ENCODE measurements at regions not wholly inside any gene's neighbourhood (a gene's known extent, or its start where the extent isn't known, plus 50 kb on each side); places are given as distances from the start of the nearest gene placed in this dataset.
"Not testable (repeated sequence)": the region's sequence is repeated elsewhere in the genome, so short reads cannot be mapped to it uniquely, and the experiment has no call there.

GRCh38 chr5:1982561-1982960, 99.8 kb upstream of the IRX4 start:
- H3K4me1 ChIP-seq (ENCODE audit: control insufficient read depth in 1 of 2, insufficient read depth in 2 of 2, low read length in 2 of 2); H3K27ac ChIP-seq (ENCODE audit: low read depth, low read length); intact Hi-C loops (cut with micrococcal nuclease); POLR2A ChIA-PET; RAD21 ChIA-PET (ENCODE audit: low non-redundant PET in 1 of 2, low total read pairs in 2 of 2, uncharacterized antibody in 2 of 2, unreplicated experiment in 2 of 2); H3K4me3 ChIP-seq (replicated peaks in 1 of 2; ENCODE audit: low read depth in 1 of 2, low read length in 2 of 2); DNase-seq (ENCODE audit: low read depth, low spot score); H3K36me3 ChIP-seq (ENCODE audit: control insufficient read depth in 1 of 2, insufficient read depth in 2 of 2, low read length in 2 of 2); H3K4me2 ChIP-seq (ENCODE audit: low read length); CTCF ChIA-PET; ATAC-seq; H3K79me2 ChIP-seq (ENCODE audit: insufficient read depth, low read length); H2AFZ ChIP-seq (ENCODE audit: low read depth, low read length, poor library complexity, severe bottlenecking); H3K9me3 ChIP-seq (ENCODE audit: control insufficient read depth in 1 of 2, insufficient read depth in 1 of 2, low read depth in 1 of 2, low read length in 2 of 2); BruUV-seq (replicated peaks); H4K20me1 ChIP-seq (ENCODE audit: insufficient read depth); H3K9me2 ChIP-seq (ENCODE audit: insufficient read depth); H3K9ac ChIP-seq (ENCODE audit: low read length): not testable (repeated sequence)
- peaks cover 52% of the 10 kb centered on the region for H3K27me3 ChIP-seq (ENCODE audit: insufficient read depth, low read length)

GRCh38 chr5:1975898-1976765, 93.4 kb upstream of the IRX4 start:
- H3K79me2 ChIP-seq (ENCODE audit: insufficient read depth, low read length) = no peaks in the 10 kb centered on the region
- no peak overlapping the region for H3K27ac ChIP-seq (ENCODE audit: low read depth, low read length)
- POLR2A ChIA-PET = no interaction called here
- ATAC-seq = peak; percentile 38; the same call in 1 of the 2 replicates
- no peak overlapping the region for H3K9ac ChIP-seq (ENCODE audit: low read length)
- no TSS peak for BruUV-seq (replicated peaks)
- H3K9me2 ChIP-seq (ENCODE audit: insufficient read depth) = no peaks in the 10 kb centered on the region
- no peaks in the 10 kb centered on the region for H3K9me3 ChIP-seq (ENCODE audit: control insufficient read depth in 1 of 2, insufficient read depth in 1 of 2, low read depth in 1 of 2, low read length in 2 of 2)
- intact Hi-C loops (cut with micrococcal nuclease) = no loop called here
- no peak overlapping the region for H3K4me3 ChIP-seq (replicated peaks in 1 of 2; ENCODE audit: low read depth in 1 of 2, low read length in 2 of 2)
- H2AFZ ChIP-seq (ENCODE audit: low read depth, low read length, poor library complexity, severe bottlenecking) = no peak overlapping the region
- 0 out of 2 replicates have a peak, but pooled peaks have one; percentile 26 for TF ChIP-seq RAD21 (IDR thresholded peaks at IDR 0.05; ENCODE audit: low read depth)
- no peak for TF ChIP-seq CEBPB (IDR thresholded peaks at IDR 0.05; ENCODE audit: low read depth)
- TF ChIP-seq ELF1 (IDR thresholded peaks at IDR 0.05; ENCODE audit: borderline replicate concordance, low read depth) = no peak
- peak in 2 of 3 experiments; percentile 20 to 29; a peak in 1 of 6 replicates for TF ChIP-seq CTCF (IDR thresholded peaks at IDR 0.05 in 2 of 3, conservative IDR thresholded peaks at IDR 0.05 in 1 of 3; ENCODE audit: borderline replicate concordance in 1 of 3, insufficient read depth in 1 of 3, low read depth in 2 of 3, low read length in 2 of 3)
- TF ChIP-seq EGR1 (IDR thresholded peaks at IDR 0.05; ENCODE audit: low read depth) = no peak
- no peak for TF ChIP-seq ZNF274 (IDR thresholded peaks at IDR 0.05; ENCODE audit: low read depth, low read length)
- TF ChIP-seq ZBTB33 (IDR thresholded peaks at IDR 0.05; ENCODE audit: extremely low read depth, insufficient replicate concordance, low read length) = no peak
- TF ChIP-seq SP1 (IDR thresholded peaks at IDR 0.05; ENCODE audit: low read depth) = no peak
- TF ChIP-seq ZFX (IDR thresholded peaks at IDR 0.05) = no peak
- no peak for TF ChIP-seq REST (IDR thresholded peaks at IDR 0.05; ENCODE audit: low read depth)
- no peak for TF ChIP-seq EZH2 (IDR thresholded peaks at IDR 0.05)
- CTCF ChIA-PET = no interaction called here
- no peak overlapping the region for H3K4me2 ChIP-seq (ENCODE audit: low read length)
- H3K4me1 ChIP-seq (ENCODE audit: control insufficient read depth in 1 of 2, insufficient read depth in 2 of 2, low read length in 2 of 2) = peaks cover 0 to 15% of the 10 kb centered on the region in 2 experiments; a peak in 1 of 4 replicates
- DNase-seq (ENCODE audit: low read depth, low spot score) = peak; percentile 4
- H3K27me3 ChIP-seq (ENCODE audit: insufficient read depth, low read length) = peaks cover 67% of the 10 kb centered on the region
- no peaks in the 10 kb centered on the region for H4K20me1 ChIP-seq (ENCODE audit: insufficient read depth)
- RAD21 ChIA-PET (ENCODE audit: low non-redundant PET in 1 of 2, low total read pairs in 2 of 2, uncharacterized antibody in 2 of 2, unreplicated experiment in 2 of 2) = no interaction called here
- H3K36me3 ChIP-seq (ENCODE audit: control insufficient read depth in 1 of 2, insufficient read depth in 2 of 2, low read length in 2 of 2) = no peaks in the 10 kb centered on the region

All from HCT116 (cell line).